Ishikawa (cell line): ENCODE measurements at regions not wholly inside any gene's neighbourhood (a gene's known extent, or its start where the extent isn't known, plus 50 kb on each side); places are given as distances from the start of the nearest gene placed in this dataset.

Experiments used
- EGR1 ChIP-seq: IDR thresholded peaks from 2 replicates; pipeline ENCODE4 v1.6.1; 2012
- MAX ChIP-seq: IDR thresholded peaks from 2 replicates; pipeline ENCODE4 v1.6.1; 2012
- REST ChIP-seq: IDR thresholded peaks from 2 replicates; pipeline ENCODE4 v1.6.1; 2012; ENCODE audit warnings: low read depth, mild to moderate bottlenecking
- ZBTB7A ChIP-seq: IDR thresholded peaks from 2 replicates; pipeline ENCODE4 v1.6.1; 2012; ENCODE audit warnings: low read depth

GRCh38 chr2:15738943-15739342 lies 147.3 kb downstream of the DDX1 start:
- TF ChIP-seq MAX: no peak
- TF ChIP-seq EGR1: no peak
- TF ChIP-seq ZBTB7A: no peak
- no peak for TF ChIP-seq REST
